GM23248 (cell line): ENCODE measurements at regions not wholly inside any gene's neighbourhood (a gene's known extent, or its start where the extent isn't known, plus 50 kb on each side); places are given as distances from the start of the nearest gene placed in this dataset.
"Not testable (repeated sequence)": the region's sequence is repeated elsewhere in the genome, so short reads cannot be mapped to it uniquely, and the experiment has no call there.

Experiments used
- EZH2 ChIP-seq: fragments of 200-600 bp; sonication (generic); IDR thresholded peaks from 2 replicates; pipeline ENCODE4 v1.6.1; 2018; ENCODE audit warnings: antibody characterized with exemption, mild to moderate bottlenecking; ENCODE audit not compliant: insufficient read depth, poor library complexity, severe bottlenecking
- EZH2phosphoT487 ChIP-seq: fragments of 200-600 bp; sonication (generic); IDR thresholded peaks from 2 replicates; pipeline ENCODE4 v1.6.1; 2018; ENCODE audit warnings: antibody characterized with exemption, moderate library complexity, mild to moderate bottlenecking, low read depth; ENCODE audit not compliant: insufficient read depth

DNA sequence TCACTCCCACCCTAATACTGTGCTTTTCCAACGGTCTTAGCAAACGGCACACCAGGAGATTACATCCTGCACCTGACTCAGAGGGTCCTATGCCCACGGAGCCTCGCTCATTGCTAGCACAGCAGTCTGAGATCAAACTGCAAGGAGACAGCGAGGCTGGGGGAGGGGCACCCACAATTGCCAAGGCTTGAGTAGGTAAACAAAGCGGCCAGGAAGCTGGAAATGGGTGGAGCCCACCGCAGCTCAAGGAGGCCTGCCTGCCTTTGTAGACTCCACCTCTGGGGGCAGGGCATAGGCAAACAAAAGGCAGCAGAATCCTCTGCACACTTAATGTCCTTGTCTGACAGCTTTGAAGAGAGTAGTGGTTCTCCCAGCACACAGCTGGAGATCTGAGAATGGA is 450.2 kb downstream of the DIRAS2 start:
- not testable (repeated sequence) for TF ChIP-seq EZH2phosphoT487, EZH2
